IPS DF 4.7 (cell line): ENCODE measurements at regions not wholly inside any gene's neighbourhood (a gene's known extent, or its start where the extent isn't known, plus 50 kb on each side); places are given as distances from the start of the nearest gene placed in this dataset.

Source experiments
- DNase-seq: peaks from one replicate; pipeline ENCODE4 v3.0.0-alpha.2; 2013; ENCODE audit warnings: low spot score; ENCODE audit errors: extremely low read depth

GRCh38 chr5:28082610-28083009, 1044.2 kb upstream of the CDH9 start:
- DNase-seq = no peak

- DNase-seq = no peak
These were observed 1039.2 kb upstream of the CDH9 start for GRCh38 chr5:28077291-28078240.

GRCh38 chr5:28066856-28067255, 1028.5 kb upstream of the CDH9 start:
- no peak for DNase-seq

- DNase-seq = no peak
These were observed 1027.3 kb upstream of the CDH9 start for GRCh38 chr5:28065656-28066055.

- DNase-seq = no peak
These were observed 1008.2 kb upstream of the CDH9 start for GRCh38 chr5:28046596-28046995.

GRCh38 chr5:28027851-28028250, 989.5 kb upstream of the CDH9 start:
- no peak for DNase-seq

- no peak for DNase-seq
These were observed 978.8 kb upstream of the CDH9 start for GRCh38 chr5:28017178-28017577.

- DNase-seq = no peak
These were observed 976.4 kb upstream of the CDH9 start for GRCh38 chr5:28014779-28015178.

GRCh38 chr5:28012538-28012937, 974.2 kb upstream of the CDH9 start:
- DNase-seq = no peak

GRCh38 chr5:28009576-28009975, 971.2 kb upstream of the CDH9 start:
- DNase-seq = no peak

- DNase-seq = no peak
These were observed 958.3 kb upstream of the CDH9 start for GRCh38 chr5:27996665-27997064.

GRCh38 chr5:27995867-27996266, 957.5 kb upstream of the CDH9 start:
- no peak for DNase-seq

GRCh38 chr5:27978322-27978721, 939.9 kb upstream of the CDH9 start:
- DNase-seq = no peak

GRCh38 chr5:27969157-27969556, 930.8 kb upstream of the CDH9 start:
- DNase-seq = no peak

- no peak for DNase-seq
These were observed 924.8 kb upstream of the CDH9 start for GRCh38 chr5:27963050-27963783.

- DNase-seq = no peak
These were observed 923.8 kb upstream of the CDH9 start for GRCh38 chr5:27962198-27962597.

- no peak for DNase-seq
These were observed 908.7 kb upstream of the CDH9 start for GRCh38 chr5:27947088-27947487.

GRCh38 chr5:27944471-27944870, 906.1 kb upstream of the CDH9 start:
- DNase-seq = no peak

GRCh38 chr5:27938989-27939388, 900.6 kb upstream of the CDH9 start:
- DNase-seq = no peak

- no peak for DNase-seq
These were observed 889.7 kb upstream of the CDH9 start for GRCh38 chr5:27928060-27928459.

- DNase-seq = no peak
These were observed 872.8 kb upstream of the CDH9 start for GRCh38 chr5:27911216-27911615.

- DNase-seq = no peak
These were observed 870.0 kb upstream of the CDH9 start for GRCh38 chr5:27908341-27908740.
